ENCODE measurements at regions not wholly inside any gene's neighbourhood (a gene's known extent, or its start where the extent isn't known, plus 50 kb on each side); places are given as distances from the start of the nearest gene placed in this dataset.

GRCh38 chr9:87089929-87090328, 142.6 kb upstream of the GAS1 start:
- no peaks in the 10 kb centered on the region for H3K36me3 ChIP-seq (ENCODE audit: control insufficient read depth, insufficient read depth, low read length)
- no peaks in the 10 kb centered on the region for H3K9me3 ChIP-seq (ENCODE audit: control insufficient read depth, low read length)
- no peak overlapping the region for H3K4me3 ChIP-seq (ENCODE audit: insufficient read depth, low read depth, low read length)
- H3K4me1 ChIP-seq (ENCODE audit: control insufficient read depth, insufficient read depth, low read length), result no peaks in the 10 kb centered on the region
- H3K27ac ChIP-seq (ENCODE audit: insufficient read depth, low read depth, low read length, poor library complexity, severe bottlenecking), result no peak overlapping the region
- H3K27me3 ChIP-seq (ENCODE audit: control insufficient read depth, insufficient read depth, low read length, poor library complexity, severe bottlenecking), result no peaks in the 10 kb centered on the region

GRCh38 chr9:87093777-87094176, 146.5 kb upstream of the GAS1 start:
- H3K4me1 ChIP-seq (ENCODE audit: control insufficient read depth, insufficient read depth, low read length), result no peaks in the 10 kb centered on the region
- H3K27me3 ChIP-seq (ENCODE audit: control insufficient read depth, insufficient read depth, low read length, poor library complexity, severe bottlenecking), result no peaks in the 10 kb centered on the region
- 91 to 100% methylated on average over 2 to 3 of the region's 3 CpGs for WGBS, 2 experiments
- no peak overlapping the region for H3K4me3 ChIP-seq (ENCODE audit: insufficient read depth, low read depth, low read length)
- H3K36me3 ChIP-seq (ENCODE audit: control insufficient read depth, insufficient read depth, low read length), result no peaks in the 10 kb centered on the region
- H3K9me3 ChIP-seq (ENCODE audit: control insufficient read depth, low read length), result no peaks in the 10 kb centered on the region
- no peak overlapping the region for H3K27ac ChIP-seq (ENCODE audit: insufficient read depth, low read depth, low read length, poor library complexity, severe bottlenecking)

DNA sequence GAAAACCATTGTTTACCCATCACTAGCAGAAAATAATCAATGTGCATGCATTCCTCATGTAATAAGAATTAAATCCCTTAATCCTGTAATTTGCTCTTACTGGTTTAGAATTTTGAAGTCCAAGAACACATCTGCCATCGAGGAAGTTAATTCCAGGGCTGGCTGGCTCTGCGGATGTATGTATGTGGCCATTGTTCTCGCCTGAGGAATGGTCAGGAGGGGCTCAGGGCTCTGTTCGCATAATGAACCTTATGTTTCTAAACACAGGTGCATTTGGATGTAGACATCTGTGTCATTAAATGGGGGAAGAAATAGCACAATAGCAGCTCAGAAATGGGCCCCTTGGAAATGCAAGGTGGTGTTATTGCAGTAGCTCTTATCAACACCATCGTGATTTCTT, 148.6 kb upstream of the GAS1 start:
- WGBS, 2 experiments, result 86 to 93% methylated on average over 5 of the region's 5 CpGs
- no peaks in the 10 kb centered on the region for H3K36me3 ChIP-seq (ENCODE audit: control insufficient read depth, insufficient read depth, low read length)
- no peaks in the 10 kb centered on the region for H3K9me3 ChIP-seq (ENCODE audit: control insufficient read depth, low read length)
- H3K27me3 ChIP-seq (ENCODE audit: control insufficient read depth, insufficient read depth, low read length, poor library complexity, severe bottlenecking), result no peaks in the 10 kb centered on the region
- no peak overlapping the region for H3K27ac ChIP-seq (ENCODE audit: insufficient read depth, low read depth, low read length, poor library complexity, severe bottlenecking)
- no peak overlapping the region for H3K4me3 ChIP-seq (ENCODE audit: insufficient read depth, low read depth, low read length)
- no peaks in the 10 kb centered on the region for H3K4me1 ChIP-seq (ENCODE audit: control insufficient read depth, insufficient read depth, low read length)

DNA sequence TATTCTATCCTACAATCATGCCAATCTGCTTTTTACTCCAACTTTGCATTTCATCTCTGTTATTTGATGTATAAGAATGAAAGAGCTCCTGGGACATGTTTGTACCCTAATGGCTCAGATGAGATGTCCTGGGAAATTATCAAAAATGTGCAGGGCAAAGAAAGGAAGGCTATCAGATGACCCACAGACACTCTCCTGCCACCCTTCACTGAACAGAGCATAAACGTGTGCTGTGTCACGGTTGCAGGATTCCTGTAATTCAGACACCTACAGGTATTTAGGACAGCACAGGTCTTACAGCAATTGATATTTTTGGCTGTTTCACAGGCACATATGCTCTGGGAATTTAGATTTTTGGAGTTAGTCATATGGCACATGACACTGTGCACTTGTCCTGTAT, 149.2 kb upstream of the GAS1 start:
- Histone ChIP-seq H3K4me3 (ENCODE audit: insufficient read depth, low read depth, low read length) (no peak overlapping the region), H3K27ac (ENCODE audit: insufficient read depth, low read depth, low read length, poor library complexity, severe bottlenecking) (no peak overlapping the region), H3K27me3 (ENCODE audit: control insufficient read depth, insufficient read depth, low read length, poor library complexity, severe bottlenecking) (no peaks in the 10 kb centered on the region), H3K9me3 (ENCODE audit: control insufficient read depth, low read length) (no peaks in the 10 kb centered on the region), H3K4me1 (ENCODE audit: control insufficient read depth, insufficient read depth, low read length) (no peaks in the 10 kb centered on the region), H3K36me3 (ENCODE audit: control insufficient read depth, insufficient read depth, low read length) (no peaks in the 10 kb centered on the region)
- 91 to 96% methylated on average over 2 of the region's 2 CpGs for WGBS, 2 experiments

GRCh38 chr9:87097238-87097637, 149.9 kb upstream of the GAS1 start:
- H3K27me3 ChIP-seq (ENCODE audit: control insufficient read depth, insufficient read depth, low read length, poor library complexity, severe bottlenecking), result no peaks in the 10 kb centered on the region
- H3K4me3 ChIP-seq (ENCODE audit: insufficient read depth, low read depth, low read length), result no peak overlapping the region
- H3K4me1 ChIP-seq (ENCODE audit: control insufficient read depth, insufficient read depth, low read length), result no peaks in the 10 kb centered on the region
- WGBS, 2 experiments, result 94 to 100% methylated on average over 1 of the region's 3 CpGs
- no peaks in the 10 kb centered on the region for H3K36me3 ChIP-seq (ENCODE audit: control insufficient read depth, insufficient read depth, low read length)
- no peak overlapping the region for H3K27ac ChIP-seq (ENCODE audit: insufficient read depth, low read depth, low read length, poor library complexity, severe bottlenecking)
- H3K9me3 ChIP-seq (ENCODE audit: control insufficient read depth, low read length), result no peaks in the 10 kb centered on the region

DNA sequence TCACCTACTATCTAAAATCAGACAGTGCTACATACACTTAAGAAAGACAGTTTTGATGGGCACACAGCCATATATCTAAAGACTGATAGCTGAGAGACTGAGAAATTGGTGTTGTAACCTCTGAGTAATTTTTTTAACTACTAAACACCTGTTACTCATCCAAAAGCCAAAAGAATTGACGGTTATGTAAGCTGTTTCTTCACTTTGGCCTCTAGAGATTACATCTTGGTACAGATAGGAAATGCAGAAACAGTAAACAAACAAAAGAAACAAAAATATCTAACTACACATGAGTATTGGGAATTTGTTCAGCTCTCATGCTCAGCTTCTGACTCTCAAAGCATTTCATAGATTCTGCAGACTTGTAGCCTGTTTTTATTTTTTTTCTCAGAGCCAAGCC, 152.1 kb upstream of the GAS1 start:
- 91 to 100% methylated on average over 1 of the region's 1 CpG for WGBS, 2 experiments
- Histone ChIP-seq H3K36me3 (ENCODE audit: control insufficient read depth, insufficient read depth, low read length) (no peaks in the 10 kb centered on the region), H3K27ac (ENCODE audit: insufficient read depth, low read depth, low read length, poor library complexity, severe bottlenecking) (no peak overlapping the region), H3K4me1 (ENCODE audit: control insufficient read depth, insufficient read depth, low read length) (no peaks in the 10 kb centered on the region), H3K27me3 (ENCODE audit: control insufficient read depth, insufficient read depth, low read length, poor library complexity, severe bottlenecking) (no peaks in the 10 kb centered on the region), H3K4me3 (ENCODE audit: insufficient read depth, low read depth, low read length) (no peak overlapping the region), H3K9me3 (ENCODE audit: control insufficient read depth, low read length) (no peaks in the 10 kb centered on the region)

GRCh38 chr9:87100001-87100400, 152.7 kb upstream of the GAS1 start:
- no peaks in the 10 kb centered on the region for H3K4me1 ChIP-seq (ENCODE audit: control insufficient read depth, insufficient read depth, low read length)
- H3K4me3 ChIP-seq (ENCODE audit: insufficient read depth, low read depth, low read length), result no peak overlapping the region
- H3K27me3 ChIP-seq (ENCODE audit: control insufficient read depth, insufficient read depth, low read length, poor library complexity, severe bottlenecking), result no peaks in the 10 kb centered on the region
- WGBS, 2 experiments, result 87 to 100% methylated on average over 1 of the region's 1 CpG
- H3K9me3 ChIP-seq (ENCODE audit: control insufficient read depth, low read length), result no peaks in the 10 kb centered on the region
- no peaks in the 10 kb centered on the region for H3K36me3 ChIP-seq (ENCODE audit: control insufficient read depth, insufficient read depth, low read length)
- H3K27ac ChIP-seq (ENCODE audit: insufficient read depth, low read depth, low read length, poor library complexity, severe bottlenecking), result no peak overlapping the region

DNA sequence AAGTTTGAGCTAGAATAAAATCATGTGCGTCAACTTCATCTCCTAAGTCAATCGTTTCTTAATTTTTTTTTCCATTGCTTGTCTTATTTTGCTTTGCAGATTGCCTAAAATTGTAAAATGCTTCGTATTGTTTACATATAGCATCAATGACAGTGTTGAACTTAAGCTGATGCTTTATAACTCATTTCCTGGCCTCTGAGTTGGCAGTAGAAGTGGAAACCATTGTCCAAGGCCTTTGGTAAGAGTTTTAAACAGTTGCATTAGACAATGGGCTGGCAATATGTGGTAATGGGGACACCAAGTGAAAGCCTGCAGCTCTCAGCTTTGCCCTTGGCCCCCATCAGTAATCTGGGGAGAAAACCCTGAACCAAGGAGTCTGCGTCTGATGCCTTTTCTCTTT, 154.8 kb upstream of the GAS1 start:
- no peaks in the 10 kb centered on the region for H3K27me3 ChIP-seq (ENCODE audit: control insufficient read depth, insufficient read depth, low read length, poor library complexity, severe bottlenecking)
- no peak overlapping the region for H3K27ac ChIP-seq (ENCODE audit: insufficient read depth, low read depth, low read length, poor library complexity, severe bottlenecking)
- H3K9me3 ChIP-seq (ENCODE audit: control insufficient read depth, low read length), result no peaks in the 10 kb centered on the region
- WGBS, 2 experiments, result 98% methylated on average over 4 of the region's 4 CpGs
- no peaks in the 10 kb centered on the region for H3K36me3 ChIP-seq (ENCODE audit: control insufficient read depth, insufficient read depth, low read length)
- H3K4me3 ChIP-seq (ENCODE audit: insufficient read depth, low read depth, low read length), result no peak overlapping the region
- H3K4me1 ChIP-seq (ENCODE audit: control insufficient read depth, insufficient read depth, low read length), result no peaks in the 10 kb centered on the region

DNA sequence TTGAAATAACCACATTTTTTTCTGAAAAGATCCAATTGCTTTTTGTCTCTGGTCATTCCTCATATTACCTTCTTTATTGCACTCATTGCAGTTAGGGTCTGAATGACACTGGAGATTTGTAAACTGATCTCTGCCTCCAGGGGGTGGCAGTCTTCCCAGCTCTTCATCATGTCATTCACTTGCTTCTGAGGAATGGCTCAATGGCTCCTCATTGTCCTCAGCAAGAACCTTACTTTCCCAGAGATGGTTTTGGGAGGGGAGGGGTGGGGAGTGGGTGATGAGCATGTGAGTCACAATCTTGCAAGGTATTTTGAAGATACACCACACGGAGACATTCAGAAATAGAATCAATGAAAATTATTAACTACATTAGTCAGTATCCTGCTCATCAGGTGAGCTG, 159.8 kb upstream of the GAS1 start:
- H3K27ac ChIP-seq (ENCODE audit: insufficient read depth, low read depth, low read length, poor library complexity, severe bottlenecking), result no peak overlapping the region
- no peak overlapping the region for H3K4me3 ChIP-seq (ENCODE audit: insufficient read depth, low read depth, low read length)
- no peaks in the 10 kb centered on the region for H3K4me1 ChIP-seq (ENCODE audit: control insufficient read depth, insufficient read depth, low read length)
- WGBS, 2 experiments, result 71% methylated on average over 1 of the region's 1 CpG; no CpG with 5 or more reads in 1 of the 2 experiments
- no peaks in the 10 kb centered on the region for H3K36me3 ChIP-seq (ENCODE audit: control insufficient read depth, insufficient read depth, low read length)
- H3K9me3 ChIP-seq (ENCODE audit: control insufficient read depth, low read length), result no peaks in the 10 kb centered on the region
- no peaks in the 10 kb centered on the region for H3K27me3 ChIP-seq (ENCODE audit: control insufficient read depth, insufficient read depth, low read length, poor library complexity, severe bottlenecking)

DNA sequence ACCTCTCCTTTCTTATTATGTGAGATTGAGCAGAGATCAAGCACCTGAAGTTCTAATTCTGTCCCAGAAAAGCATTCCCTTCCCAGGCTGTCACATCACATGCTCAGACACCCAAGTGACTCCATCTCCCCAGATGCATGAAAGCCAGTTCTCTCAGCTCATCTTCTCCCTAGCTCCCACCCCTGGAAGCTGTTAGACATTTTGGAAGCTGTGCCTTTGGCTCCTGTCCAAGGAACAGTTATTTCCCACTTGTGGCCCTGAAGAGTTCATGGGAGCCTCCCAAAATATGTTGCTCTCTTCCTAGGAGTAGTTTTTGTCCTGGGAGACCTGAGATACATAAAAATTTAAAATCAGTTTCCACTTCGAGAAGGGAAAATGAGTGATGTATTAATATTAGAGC, 161.4 kb upstream of the GAS1 start:
- H3K9me3 ChIP-seq (ENCODE audit: control insufficient read depth, low read length), result no peaks in the 10 kb centered on the region
- H3K4me3 ChIP-seq (ENCODE audit: insufficient read depth, low read depth, low read length), result no peak overlapping the region
- no peak overlapping the region for H3K27ac ChIP-seq (ENCODE audit: insufficient read depth, low read depth, low read length, poor library complexity, severe bottlenecking)
- 88% methylated on average over 1 of the region's 1 CpG; no CpG with 5 or more reads in 1 of the 2 experiments for WGBS, 2 experiments
- no peaks in the 10 kb centered on the region for H3K36me3 ChIP-seq (ENCODE audit: control insufficient read depth, insufficient read depth, low read length)
- no peaks in the 10 kb centered on the region for H3K27me3 ChIP-seq (ENCODE audit: control insufficient read depth, insufficient read depth, low read length, poor library complexity, severe bottlenecking)
- no peaks in the 10 kb centered on the region for H3K4me1 ChIP-seq (ENCODE audit: control insufficient read depth, insufficient read depth, low read length)

DNA sequence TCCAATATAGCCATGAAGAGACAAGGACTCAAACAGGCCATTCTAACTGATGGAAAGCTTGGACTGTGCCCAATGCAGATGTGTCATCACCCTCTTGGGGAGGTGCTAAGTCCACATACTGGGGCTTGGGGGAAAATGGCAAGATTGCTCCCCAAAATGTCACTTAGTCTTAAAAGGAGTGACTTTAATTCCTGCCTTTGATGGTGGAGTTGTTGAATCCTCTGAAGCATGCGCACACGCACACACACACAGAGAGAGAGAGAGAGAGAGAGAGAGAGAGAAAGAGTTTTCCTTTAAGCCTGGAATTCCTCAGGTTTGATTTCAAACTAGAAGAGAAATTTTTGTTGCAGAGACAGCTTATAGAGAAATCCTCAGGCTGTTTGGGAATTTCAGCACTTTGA, 161.9 kb upstream of the GAS1 start:
- Histone ChIP-seq H3K4me1 (ENCODE audit: control insufficient read depth, insufficient read depth, low read length) (no peaks in the 10 kb centered on the region), H3K9me3 (ENCODE audit: control insufficient read depth, low read length) (no peaks in the 10 kb centered on the region), H3K27ac (ENCODE audit: insufficient read depth, low read depth, low read length, poor library complexity, severe bottlenecking) (no peak overlapping the region), H3K27me3 (ENCODE audit: control insufficient read depth, insufficient read depth, low read length, poor library complexity, severe bottlenecking) (no peaks in the 10 kb centered on the region), H3K4me3 (ENCODE audit: insufficient read depth, low read depth, low read length) (no peak overlapping the region), H3K36me3 (ENCODE audit: control insufficient read depth, insufficient read depth, low read length) (no peaks in the 10 kb centered on the region)
- WGBS, 2 experiments, result 92 to 98% methylated on average over 2 of the region's 2 CpGs

Data from ectodermal cell (in vitro differentiated cells).